Daoy (cell line): ENCODE measurements at regions not wholly inside any gene's neighbourhood (a gene's known extent, or its start where the extent isn't known, plus 50 kb on each side); places are given as distances from the start of the nearest gene placed in this dataset.

Experiments
- DNase-seq: peaks from one replicate; pipeline ENCODE4 v3.0.0-alpha.2; 2015; ENCODE audit warnings: low read depth

DNA sequence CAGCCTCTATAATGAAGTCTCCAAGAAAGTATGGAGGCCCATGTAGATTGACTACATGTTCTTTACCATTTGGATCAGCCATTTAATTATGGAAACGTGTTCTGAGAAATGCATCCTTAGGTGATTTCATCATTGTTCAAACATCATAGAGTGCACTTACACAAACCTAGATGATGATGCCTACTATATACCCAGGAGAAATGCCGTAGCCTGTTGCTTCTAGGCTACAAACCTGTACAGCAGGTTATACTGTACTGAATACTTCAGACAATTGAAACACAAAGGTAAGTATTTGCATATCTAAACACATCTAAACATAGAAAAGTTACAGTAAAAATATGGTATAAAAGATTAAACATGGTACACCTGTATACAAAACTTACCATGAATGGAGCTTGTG lies 186.5 kb upstream of the FSTL5 start:
- DNase-seq, result no peak

DNA sequence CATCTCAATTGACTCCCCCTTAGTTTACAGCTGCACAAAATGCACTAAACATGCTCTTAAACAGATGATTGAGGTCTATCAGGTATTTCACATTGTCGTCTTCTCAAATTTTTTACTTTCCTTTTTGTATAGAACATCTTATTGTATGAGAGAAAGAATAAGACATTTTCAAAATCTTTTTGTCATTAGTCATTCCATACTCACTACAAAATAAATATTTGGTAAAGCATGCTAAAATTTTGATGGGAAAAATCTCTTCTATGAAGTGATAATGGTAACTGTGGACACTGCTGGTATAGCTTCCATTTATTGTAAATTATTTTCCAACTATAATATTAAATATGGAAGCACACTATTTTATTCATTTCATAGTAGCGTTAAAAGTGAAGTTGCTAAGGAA lies 185.6 kb upstream of the FSTL5 start:
- no peak for DNase-seq

DNA sequence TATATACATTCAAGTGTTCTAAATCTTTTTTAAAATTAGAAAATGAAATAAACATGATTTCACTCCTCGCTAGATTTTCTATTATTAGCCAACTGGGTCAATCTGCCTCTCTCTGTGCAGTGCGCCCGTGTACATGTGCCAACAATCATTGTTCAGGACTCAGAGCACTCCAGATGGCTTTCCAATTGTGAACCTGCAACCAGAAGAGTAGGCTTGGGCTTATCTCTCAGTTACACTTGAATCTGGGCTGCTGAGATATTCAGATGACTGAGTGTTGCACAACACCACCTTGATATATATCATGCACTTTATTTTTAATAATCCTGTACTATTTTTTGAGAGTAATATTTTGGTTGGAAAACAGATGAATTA lies 184.0 kb upstream of the FSTL5 start:
- DNase-seq, result no peak

DNA sequence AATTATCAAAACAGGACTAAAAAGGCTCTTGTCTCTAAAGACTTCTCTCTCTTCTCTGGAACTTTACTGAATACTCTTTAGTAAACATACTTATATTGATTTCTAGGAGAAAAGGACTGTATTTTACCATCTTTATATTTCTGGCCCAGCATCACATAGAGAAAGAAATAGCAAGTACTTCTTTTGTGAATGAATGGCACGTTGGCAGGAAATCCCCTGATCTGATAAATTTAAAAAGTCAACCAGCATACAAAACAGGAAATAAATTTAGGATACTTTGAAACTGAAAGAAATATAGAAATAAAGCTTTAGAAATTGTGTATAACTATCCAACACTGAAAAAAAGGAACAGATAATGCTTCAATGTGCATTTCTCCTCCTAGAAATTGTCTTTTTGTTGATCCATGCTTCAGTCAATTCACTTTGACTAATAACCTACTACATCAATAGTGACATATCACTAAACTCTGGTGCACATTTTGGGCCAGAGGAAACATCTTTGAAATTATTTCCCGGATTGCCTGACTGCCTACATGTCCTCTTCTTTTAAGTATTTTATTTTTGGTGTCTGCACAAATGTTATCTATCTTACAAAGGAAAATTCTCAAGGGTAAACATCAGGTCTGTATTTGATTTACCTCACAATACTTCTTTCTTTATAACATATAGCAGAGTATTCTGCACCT lies 183.5 kb upstream of the FSTL5 start:
- no peak for DNase-seq

DNA sequence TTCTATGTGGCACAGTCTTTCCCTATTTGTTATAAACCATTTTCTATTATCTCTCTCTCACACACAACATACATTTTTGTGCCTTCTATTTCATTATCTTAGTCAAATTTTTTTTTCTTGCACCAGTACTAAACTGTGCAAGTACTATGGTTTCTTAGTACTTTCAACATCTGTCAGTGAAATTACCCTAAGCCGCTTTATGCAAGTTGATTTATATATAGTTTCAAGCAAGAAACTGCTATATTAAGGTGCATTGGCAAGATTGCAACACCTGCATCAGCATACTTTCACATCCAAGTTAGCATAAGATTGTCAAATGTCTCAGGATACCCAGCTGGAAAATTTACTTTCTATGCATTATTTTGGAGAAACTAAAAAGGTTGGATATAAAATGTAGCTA lies 180.2 kb upstream of the FSTL5 start:
- no peak for DNase-seq

DNA sequence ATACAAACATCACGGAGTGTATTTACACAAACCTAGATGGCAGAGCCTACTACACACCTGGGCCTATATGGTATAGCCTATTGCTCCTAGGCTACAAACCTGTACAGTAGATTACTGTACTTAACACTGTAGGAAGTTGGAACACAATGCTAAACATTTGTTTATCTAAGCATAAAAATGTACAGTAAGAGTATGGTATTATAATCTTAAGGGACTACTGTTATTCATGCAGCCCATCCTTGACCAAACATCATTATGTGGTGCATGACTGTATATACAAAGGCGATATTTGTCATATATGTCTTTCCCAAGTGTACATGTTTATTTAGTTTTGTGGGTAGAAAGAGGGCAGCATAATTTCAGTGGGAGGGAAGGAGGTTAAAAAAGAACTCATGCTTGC lies 177.7 kb upstream of the FSTL5 start:
- no peak for DNase-seq

DNA sequence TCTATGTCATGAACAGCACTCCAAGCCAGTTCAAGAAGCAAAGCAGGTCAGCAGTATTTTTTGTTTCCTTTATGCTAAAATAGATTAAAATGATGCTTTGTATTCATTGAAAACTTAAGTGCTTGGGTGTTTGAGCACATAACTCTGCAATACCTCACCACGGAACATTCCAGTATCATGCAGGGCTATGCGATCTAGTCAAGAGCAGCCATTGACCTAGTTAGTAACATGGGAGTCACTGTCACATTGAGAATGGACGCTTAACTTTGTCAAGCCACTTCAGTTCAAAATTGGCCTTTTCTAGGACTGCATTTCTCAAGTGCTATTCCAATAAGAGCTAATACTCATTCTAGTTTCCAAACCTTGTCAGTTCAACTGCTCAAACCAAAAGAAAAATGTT lies 160.1 kb upstream of the FSTL5 start:
- no peak for DNase-seq

DNA sequence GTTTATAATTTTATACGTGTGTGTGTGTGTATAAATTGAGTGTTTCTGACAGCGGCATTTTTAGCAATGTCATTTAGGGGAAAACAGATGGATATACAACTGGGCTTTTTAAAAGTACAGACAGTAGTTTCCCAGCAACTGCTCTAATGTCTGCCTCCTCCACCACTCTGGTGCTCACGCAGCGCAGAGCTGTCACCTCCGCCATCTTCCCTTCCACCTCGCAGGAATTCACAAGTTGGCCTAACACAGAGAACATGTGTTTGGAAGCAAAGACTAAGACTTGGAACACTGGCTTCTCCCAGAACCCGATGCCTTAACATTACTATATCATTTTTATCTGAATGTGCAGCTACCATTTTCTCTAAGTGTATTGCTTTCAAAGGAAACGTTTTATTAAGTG lies 158.3 kb upstream of the FSTL5 start:
- DNase-seq, result no peak

DNA sequence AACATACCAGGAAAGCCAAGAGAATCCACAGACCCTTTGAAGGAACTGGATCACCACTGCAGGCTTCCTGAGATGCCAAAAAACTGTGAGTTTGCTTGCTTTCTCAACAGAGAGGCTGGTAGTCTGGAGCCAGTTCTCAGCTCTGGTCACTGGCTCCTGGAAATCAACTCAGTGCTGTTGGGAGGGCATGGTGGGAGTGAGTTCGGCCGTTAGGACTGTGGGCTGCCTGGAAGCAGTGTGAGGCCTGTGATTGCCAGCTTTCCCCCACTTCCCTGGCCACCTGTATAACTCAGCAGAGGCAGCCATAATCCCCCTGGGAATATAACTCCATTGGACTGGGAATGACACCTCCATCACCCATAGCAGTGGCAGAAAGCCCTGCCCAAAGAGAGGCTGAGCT lies 122.0 kb upstream of the FSTL5 start:
- no peak for DNase-seq

DNA sequence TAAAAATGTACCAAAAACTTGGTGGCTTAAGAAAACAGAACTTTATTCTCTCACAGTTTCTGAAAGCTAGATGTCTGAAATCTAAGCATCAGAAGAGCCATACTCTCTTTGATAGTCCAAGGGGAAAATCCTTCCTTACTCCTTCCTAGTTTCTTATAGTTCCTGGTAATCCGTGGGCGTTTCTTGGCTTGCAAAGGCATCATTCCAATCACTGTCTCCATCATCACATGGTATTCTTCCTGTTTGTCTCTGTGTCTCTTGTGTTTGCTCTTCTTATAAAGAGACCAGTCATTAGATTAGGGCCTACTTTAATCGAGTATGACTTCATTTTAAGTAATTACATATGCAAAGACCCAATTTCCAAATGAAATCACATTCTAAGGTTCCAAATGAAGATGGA lies 118.9 kb upstream of the FSTL5 start:
- no peak for DNase-seq

DNA sequence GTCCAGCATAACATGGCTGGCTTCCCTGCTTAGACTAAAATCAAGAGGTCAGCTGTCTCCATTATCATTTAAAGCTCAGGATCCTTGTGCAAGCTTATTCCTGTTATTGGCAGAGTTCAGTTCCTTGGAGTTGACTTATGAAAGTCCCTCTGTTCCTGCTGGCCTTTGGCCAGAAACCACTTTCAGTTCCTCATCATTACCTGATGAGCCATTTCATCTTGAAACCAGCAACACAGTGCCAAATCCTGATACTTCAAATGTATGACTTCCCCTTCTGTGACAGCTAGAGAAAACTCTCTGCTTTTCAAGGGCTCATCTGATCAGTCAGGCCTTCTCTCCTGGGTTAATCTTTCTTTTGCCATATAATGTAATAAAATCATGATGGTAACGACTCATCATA lies 110.6 kb upstream of the FSTL5 start:
- peak; percentile 0 for DNase-seq

DNA sequence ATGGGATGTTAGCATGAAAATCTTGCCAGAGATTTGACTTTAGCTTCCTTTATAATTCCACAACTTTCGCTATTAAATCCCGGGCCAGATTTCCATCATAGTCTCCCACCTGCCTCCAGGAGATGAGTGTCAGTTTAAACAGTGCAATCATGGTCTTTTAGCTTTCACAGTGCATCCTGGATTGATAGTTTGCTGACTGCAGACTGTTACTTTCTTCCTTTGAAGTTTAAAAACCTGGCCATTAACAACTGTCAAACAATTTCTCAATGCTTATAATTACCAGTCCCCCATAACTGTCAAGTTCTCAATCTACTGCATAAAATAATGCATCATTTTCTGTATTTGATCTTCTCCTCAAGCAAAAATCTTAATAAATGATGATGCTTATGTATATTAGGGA lies 108.4 kb upstream of the FSTL5 start:
- DNase-seq, result no peak

DNA sequence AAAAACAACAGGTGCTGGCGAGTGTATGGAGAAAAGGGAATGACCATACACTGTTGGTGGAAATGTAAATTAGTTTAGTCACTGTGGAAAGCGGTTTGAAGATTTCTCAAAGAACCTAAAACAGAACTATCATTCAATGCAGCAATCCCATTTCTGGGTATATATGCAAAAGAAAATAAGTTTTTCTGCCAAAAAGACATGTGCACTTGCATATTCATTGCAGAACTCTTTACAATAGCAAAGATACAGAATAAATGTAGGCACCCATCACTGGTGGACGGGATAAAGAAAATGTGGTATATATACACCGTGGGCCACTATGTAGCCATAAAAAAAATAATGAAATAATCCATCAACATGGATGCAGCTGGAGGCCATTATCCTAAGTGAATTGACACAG lies 105.1 kb upstream of the FSTL5 start:
- DNase-seq, result no peak

DNA sequence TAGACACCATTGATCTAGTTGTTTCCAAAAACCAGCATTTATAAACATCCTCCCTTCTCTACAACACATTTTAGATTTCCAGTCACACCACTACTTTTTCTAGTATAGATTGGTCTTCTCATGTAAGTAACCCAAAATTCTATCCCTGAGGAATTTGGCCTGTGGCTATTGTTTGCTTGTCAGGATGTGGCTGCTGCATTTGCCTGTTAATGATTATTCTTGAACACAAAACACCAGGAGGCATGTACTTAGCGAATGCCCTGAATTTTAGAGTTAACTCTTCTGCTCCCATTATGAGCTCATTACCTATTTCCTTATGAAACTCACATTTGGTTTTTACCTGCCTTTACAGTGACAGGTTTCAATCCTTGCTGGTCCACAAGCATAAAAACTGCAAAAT lies 102.0 kb upstream of the FSTL5 start:
- no peak for DNase-seq

DNA sequence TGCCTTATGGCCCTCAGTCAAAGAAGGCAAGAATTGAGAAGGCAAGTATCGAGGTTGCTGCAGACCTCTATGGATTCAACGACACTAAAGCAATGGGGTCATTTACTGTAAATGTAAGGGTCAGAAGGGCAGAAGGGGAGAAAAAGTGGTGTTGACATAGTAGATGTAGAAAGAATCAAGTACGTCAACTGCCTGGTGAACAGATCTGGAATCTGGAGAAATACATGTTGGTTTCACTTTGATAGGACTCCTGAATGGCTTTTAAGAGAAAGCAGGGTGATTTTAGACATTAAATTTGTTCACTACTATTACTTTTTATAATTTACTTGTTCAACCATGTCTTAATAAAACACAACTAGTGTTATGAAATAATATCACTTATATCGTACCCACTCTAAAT lies 81.3 kb upstream of the FSTL5 start:
- no peak for DNase-seq

DNA sequence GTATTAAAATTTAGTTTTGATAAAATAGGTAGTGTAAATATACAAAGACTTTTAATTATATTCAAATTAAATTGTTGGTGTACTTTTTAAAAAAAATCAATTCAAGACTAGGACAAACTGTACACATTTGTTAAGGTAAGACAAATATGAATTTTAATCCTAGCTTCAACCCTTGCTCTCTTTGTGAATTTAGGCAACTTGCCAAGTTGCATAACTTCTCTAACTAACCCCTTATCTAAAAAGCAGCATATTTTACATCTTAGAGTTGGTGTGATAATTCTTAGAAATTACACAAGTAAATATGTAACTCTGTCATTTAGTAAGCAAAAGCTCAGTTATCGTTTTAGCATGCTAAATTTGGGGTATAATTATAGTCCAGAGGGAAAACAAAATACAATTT lies 78.1 kb upstream of the FSTL5 start:
- DNase-seq, result no peak

DNA sequence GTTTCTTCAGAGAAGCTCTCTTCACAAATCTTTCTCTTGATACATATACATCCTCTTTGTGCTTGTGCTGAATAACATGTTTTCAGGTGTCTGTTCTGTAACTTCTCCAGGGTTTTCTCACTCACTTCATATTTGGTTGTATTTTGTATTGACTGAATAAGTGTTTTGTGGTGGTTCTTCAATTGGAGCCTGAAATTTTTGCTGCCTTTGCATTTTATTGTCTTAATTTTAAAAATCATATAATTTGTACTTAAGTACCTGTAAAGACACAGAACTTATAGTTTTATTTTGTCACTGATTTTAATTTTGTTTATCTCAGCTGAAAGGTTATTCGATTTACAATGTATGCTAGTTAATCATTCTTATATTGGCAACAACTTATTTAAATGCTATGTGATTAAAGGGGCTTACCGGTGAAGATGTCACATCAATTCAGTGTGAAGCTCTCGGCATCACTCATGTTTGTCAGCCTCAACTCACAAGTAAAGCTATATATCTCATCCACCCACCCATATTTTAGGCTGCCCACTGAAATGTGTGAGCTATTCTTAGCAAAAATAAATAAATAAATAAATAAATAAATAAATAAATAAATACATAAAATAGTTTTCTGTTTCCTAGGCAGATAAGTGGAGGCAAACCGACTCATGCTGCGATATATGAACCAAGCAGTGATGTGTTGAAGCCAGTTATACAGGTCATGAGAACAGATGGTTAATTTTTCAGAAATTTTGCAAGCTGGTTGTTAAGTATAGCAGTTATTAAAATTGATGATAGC lies 76.4 kb upstream of the FSTL5 start:
- no peak for DNase-seq

DNA sequence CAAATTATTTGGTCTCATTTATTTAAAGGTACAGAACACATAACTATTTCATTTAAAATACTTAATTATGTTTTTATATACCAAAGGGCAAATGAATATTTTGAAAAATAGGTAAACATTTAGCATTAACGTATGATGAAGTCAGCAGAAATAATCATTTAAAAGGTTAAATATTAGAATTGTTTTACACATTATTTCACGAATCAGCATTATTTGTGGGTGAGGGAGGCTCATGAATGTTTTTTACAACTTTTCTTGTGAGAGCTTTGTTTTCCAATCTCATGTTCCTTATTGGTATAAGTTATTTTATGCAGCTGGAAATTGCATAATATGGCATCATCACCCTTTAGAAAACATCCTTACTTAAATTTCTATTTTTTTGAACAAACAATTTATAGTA lies 73.9 kb upstream of the FSTL5 start:
- DNase-seq, result no peak

DNA sequence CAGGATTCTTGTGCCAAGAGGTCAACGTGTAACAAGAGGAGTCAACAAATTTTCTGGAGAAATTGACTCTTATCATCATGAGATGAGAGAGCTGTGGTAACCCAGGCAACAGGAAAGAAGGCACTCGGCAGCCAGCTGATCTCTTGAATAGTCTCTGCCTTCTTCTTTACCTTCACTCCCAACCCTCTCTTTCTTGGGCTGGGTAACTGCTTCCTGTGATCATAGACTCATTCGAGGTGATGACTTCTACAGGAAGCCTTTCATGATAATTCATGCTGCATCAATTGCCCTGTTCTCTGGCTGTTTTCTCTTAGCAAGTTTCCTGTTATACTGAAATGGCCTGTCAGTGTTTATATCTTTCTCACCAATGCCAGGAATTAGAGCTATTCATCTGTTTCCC lies 70.8 kb upstream of the FSTL5 start:
- DNase-seq, result no peak

DNA sequence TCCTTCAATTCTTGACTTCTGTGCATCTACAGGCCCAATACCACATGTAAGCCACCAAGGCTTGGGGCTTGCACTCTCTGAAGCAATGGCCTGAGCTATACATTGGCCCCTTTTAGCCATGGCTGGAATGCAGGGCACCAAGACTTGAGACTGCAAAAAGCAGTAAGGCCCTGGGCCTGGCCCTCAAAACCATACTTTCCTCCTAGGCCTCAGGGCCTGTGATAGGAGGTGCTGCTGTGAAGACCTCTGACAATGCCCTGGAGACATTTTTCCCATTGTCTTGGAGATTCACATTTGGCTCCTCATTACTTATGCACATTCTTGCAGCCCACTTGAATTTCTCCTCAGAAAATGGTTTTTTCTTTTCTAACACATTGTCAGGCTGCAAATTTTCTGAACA lies 68.5 kb upstream of the FSTL5 start:
- DNase-seq, result no peak

DNA sequence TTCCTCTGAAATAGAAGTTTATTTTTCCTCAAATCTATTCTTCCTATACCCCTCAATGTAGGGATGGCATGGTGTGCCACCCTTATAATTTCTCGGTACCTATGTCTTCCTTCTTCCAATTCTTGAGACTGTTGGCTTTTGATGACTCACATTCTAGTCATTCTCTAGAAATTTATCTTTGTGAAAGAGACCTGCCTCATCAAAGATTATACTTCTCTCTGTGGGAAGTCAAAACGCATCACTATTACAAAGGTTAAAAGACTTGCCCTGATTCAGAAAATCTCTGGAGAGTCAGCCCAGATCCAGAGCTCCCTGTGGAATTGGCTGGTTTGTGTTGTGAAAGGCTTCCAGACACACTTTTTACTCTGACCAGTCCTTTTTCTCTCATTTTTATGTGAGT lies 65.9 kb upstream of the FSTL5 start:
- no peak for DNase-seq

DNA sequence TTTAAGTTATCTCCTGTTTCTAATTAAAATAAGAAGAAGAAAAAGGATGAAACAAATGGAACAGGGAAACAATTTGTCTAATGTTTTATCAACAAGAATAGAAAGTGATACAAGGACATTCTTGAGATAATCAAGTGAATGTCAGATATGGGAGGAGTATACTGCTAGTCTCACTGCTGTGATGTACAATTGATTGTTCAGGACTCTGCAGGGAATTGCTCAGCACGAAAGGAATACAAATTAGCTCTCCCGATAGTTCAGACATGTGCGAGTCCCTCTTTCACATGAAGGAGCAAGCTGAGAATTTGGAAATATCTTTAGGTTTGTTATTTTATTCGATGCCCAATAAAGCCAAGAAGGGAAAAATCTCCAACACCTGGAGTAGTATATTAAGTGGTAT lies 57.3 kb upstream of the FSTL5 start:
- no peak for DNase-seq
